Keratinocyte (primary cell): ENCODE measurements at regions not wholly inside any gene's neighbourhood (a gene's known extent, or its start where the extent isn't known, plus 50 kb on each side); places are given as distances from the start of the nearest gene placed in this dataset.

Source experiments
- DNase-seq: peaks from one replicate; pipeline ENCODE4 v3.0.0-alpha.2; 2011; ENCODE audit warnings: low read depth, missing footprints, low spot score
- FAIRE-seq: peaks from 2 replicates; lab custom pipeline; 2011; peaks lifted over from hg19 to GRCh38; lab: Jason Lieb, UNC
- H2AFZ ChIP-seq: 2 replicates; pipeline ENCODE4 v1.6.0; 2012; ENCODE audit warnings: low read length, control low read depth, inconsistent platforms; ENCODE audit not compliant: control insufficient read depth
- H3K27ac ChIP-seq: 2 replicates; pipeline ENCODE4 v1.5.1; 2011; ENCODE audit warnings: low read length; ENCODE audit not compliant: control insufficient read depth, insufficient read depth
- H3K27me3 ChIP-seq: 3 replicates; pipeline ENCODE4 v1.6.0; 2011; ENCODE audit warnings: low read length; ENCODE audit not compliant: control insufficient read depth, insufficient read depth; ENCODE audit errors: extremely low read depth
- H3K36me3 ChIP-seq, 2 experiments: 2 replicates in 1 of 2; 3 replicates in 1 of 2; pipeline ENCODE4 v1.5.1; 2011; ENCODE audit warnings: low read length in 2 of 2, mild to moderate bottlenecking in 1 of 2; ENCODE audit not compliant: control insufficient read depth in 2 of 2, insufficient read depth in 2 of 2; ENCODE audit errors: extremely low read depth in 1 of 2
- H3K4me1 ChIP-seq: 3 replicates; pipeline ENCODE4 v1.5.1; 2011; ENCODE audit warnings: low read length; ENCODE audit not compliant: control insufficient read depth, insufficient read depth; ENCODE audit errors: extremely low read depth
- H3K4me2 ChIP-seq: 3 replicates; pipeline ENCODE4 v1.6.0; 2011; ENCODE audit warnings: low read depth, low read length; ENCODE audit not compliant: control insufficient read depth, insufficient read depth; ENCODE audit errors: extremely low read depth
- H3K4me3 ChIP-seq, 3 experiments: fragments of 200-600 bp in 1 of 3; sonication (generic) in 1 of 3; 2 replicates in 2 of 3; 3 replicates in 1 of 3; pipeline ENCODE4 v1.5.1; 2011 to 2016; ENCODE audit warnings: low read length in 3 of 3, mild to moderate bottlenecking in 3 of 3, control low read depth in 2 of 3, inconsistent platforms in 1 of 3, low read depth in 1 of 3, mixed read lengths in 1 of 3, mixed run types in 1 of 3, moderate library complexity in 1 of 3; ENCODE audit not compliant: control insufficient read depth in 2 of 3, insufficient read depth in 2 of 3; ENCODE audit errors: extremely low read depth in 1 of 3
- H3K79me2 ChIP-seq: 2 replicates; pipeline ENCODE4 v1.6.0; 2012; ENCODE audit warnings: low read length; ENCODE audit not compliant: control insufficient read depth, insufficient read depth
- H3K9ac ChIP-seq: 3 replicates; pipeline ENCODE4 v1.6.0; 2011; ENCODE audit warnings: low read length; ENCODE audit not compliant: control insufficient read depth, insufficient read depth; ENCODE audit errors: extremely low read depth
- H3K9me1 ChIP-seq: 3 replicates; pipeline ENCODE4 v1.6.0; 2011; ENCODE audit warnings: low read length; ENCODE audit not compliant: control insufficient read depth, insufficient read depth; ENCODE audit errors: extremely low read depth
- H3K9me3 ChIP-seq: 2 replicates; pipeline ENCODE4 v1.5.1; 2012; ENCODE audit warnings: low read depth, low read length; ENCODE audit not compliant: control insufficient read depth
- H4K20me1 ChIP-seq: 3 replicates; pipeline ENCODE4 v1.6.0; 2011; ENCODE audit warnings: low read length; ENCODE audit not compliant: control insufficient read depth, insufficient read depth; ENCODE audit errors: extremely low read depth
- EZH2 ChIP-seq: IDR thresholded peaks from one replicate; pipeline ENCODE4 v1.6.1; 2012; ENCODE audit warnings: inconsistent platforms, mild to moderate bottlenecking, low read length, moderate library complexity
- dilution Hi-C: fragments of 300-500 bp; cut with MboI; formaldehyde crosslinking; loops from one replicate; pipeline ENCODE4 v1.7.0; 2020; ENCODE audit warnings: low sequenced_read_pairs; ENCODE audit not compliant: extremely low pct_ligation_motif_present
- TF ChIP-seq, protein P1 (sequence below), 3 experiments: IDR thresholded peaks in 1 of 3; conservative IDR thresholded peaks in 1 of 3; optimal IDR thresholded peaks in 1 of 3; 2 replicates in 2 of 3; 3 replicates in 1 of 3; pipeline versions ENCODE3 to v1.5.1; 2011; ENCODE audit warnings: low read length in 3 of 3, mild to moderate bottlenecking in 3 of 3, moderate library complexity in 2 of 3, control low read depth in 1 of 3, inconsistent platforms in 1 of 3; ENCODE audit not compliant: insufficient read depth in 2 of 3; ENCODE audit errors: extremely low read depth in 1 of 3

DNA sequence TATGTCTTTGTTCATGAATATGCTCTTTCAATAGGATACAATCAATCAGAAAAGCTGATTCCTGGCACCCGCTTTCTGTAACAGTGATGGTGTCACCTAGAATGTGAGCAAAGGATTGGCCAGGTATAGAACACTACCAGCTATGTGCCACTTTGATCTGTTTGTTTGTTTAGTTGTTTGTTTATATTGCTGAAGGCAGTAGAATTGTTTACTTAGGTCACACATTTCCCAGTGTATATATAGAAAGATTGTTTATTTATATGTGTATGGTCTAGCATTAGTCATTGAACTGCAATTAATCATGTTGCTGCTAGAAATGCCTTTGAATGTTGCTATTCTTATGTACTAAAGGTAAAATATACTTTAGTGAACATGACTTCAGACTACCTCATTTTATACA is 1678.6 kb upstream of the CELF4 start:
- Histone ChIP-seq H4K20me1 (no peaks in the 10 kb centered on the region), H3K79me2 (no peaks in the 10 kb centered on the region), H3K4me3 (no peak overlapping the region), H3K4me2 (no peak overlapping the region), H3K36me3 (no peaks in the 10 kb centered on the region), H3K4me1 (no peaks in the 10 kb centered on the region), H3K9ac (no peak overlapping the region), H3K9me1 (no peaks in the 10 kb centered on the region), H3K9me3 (no peaks in the 10 kb centered on the region), H3K27me3 (no peaks in the 10 kb centered on the region), H2AFZ (no peak overlapping the region), H3K27ac (no peak overlapping the region)
- DNase-seq = no peak
- FAIRE-seq = no peak
- TF ChIP-seq, protein P1, sequence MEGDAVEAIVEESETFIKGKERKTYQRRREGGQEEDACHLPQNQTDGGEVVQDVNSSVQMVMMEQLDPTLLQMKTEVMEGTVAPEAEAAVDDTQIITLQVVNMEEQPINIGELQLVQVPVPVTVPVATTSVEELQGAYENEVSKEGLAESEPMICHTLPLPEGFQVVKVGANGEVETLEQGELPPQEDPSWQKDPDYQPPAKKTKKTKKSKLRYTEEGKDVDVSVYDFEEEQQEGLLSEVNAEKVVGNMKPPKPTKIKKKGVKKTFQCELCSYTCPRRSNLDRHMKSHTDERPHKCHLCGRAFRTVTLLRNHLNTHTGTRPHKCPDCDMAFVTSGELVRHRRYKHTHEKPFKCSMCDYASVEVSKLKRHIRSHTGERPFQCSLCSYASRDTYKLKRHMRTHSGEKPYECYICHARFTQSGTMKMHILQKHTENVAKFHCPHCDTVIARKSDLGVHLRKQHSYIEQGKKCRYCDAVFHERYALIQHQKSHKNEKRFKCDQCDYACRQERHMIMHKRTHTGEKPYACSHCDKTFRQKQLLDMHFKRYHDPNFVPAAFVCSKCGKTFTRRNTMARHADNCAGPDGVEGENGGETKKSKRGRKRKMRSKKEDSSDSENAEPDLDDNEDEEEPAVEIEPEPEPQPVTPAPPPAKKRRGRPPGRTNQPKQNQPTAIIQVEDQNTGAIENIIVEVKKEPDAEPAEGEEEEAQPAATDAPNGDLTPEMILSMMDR (optimal IDR thresholded peaks at IDR 0.05 in 1 of 3, IDR thresholded peaks at IDR 0.05 in 1 of 3, conservative IDR thresholded peaks at IDR 0.05 in 1 of 3; ENCODE audit: extremely low read depth in 1 of 3, insufficient read depth in 2 of 3, low read length in 3 of 3) = no peak
- no peak for TF ChIP-seq EZH2
- dilution Hi-C loops = no loop called here

- Histone ChIP-seq H3K79me2 (no peaks in the 10 kb centered on the region), H3K4me3 (no peak overlapping the region), H3K27me3 (no peaks in the 10 kb centered on the region), H3K4me2 (no peak overlapping the region), H3K9me1 (no peaks in the 10 kb centered on the region), H3K4me1 (no peaks in the 10 kb centered on the region), H3K9ac (no peak overlapping the region), H3K27ac (no peak overlapping the region), H2AFZ (no peak overlapping the region), H3K9me3 (no peaks in the 10 kb centered on the region), H4K20me1 (no peaks in the 10 kb centered on the region), H3K36me3 (no peaks in the 10 kb centered on the region)
- TF ChIP-seq, protein P1 (optimal IDR thresholded peaks at IDR 0.05 in 1 of 3, IDR thresholded peaks at IDR 0.05 in 1 of 3, conservative IDR thresholded peaks at IDR 0.05 in 1 of 3; ENCODE audit: extremely low read depth in 1 of 3, insufficient read depth in 2 of 3, low read length in 3 of 3) = no peak
- TF ChIP-seq EZH2 = no peak
- dilution Hi-C loops = no loop called here
- DNase-seq = no peak
- no peak for FAIRE-seq
Measured at GRCh38 chr18:39241534-39241933, 1675.9 kb upstream of the CELF4 start.
